Neuronal stem cell (in vitro differentiated cells): ENCODE measurements at regions not wholly inside any gene's neighbourhood (a gene's known extent, or its start where the extent isn't known, plus 50 kb on each side); places are given as distances from the start of the nearest gene placed in this dataset.

Source experiments
- DNase-seq: peaks from one replicate; pipeline ENCODE4 v3.0.0-alpha.2; 2013; ENCODE audit warnings: low spot score
- H2AFZ ChIP-seq: one replicate; pipeline ENCODE4 v1.6.1; 2013; ENCODE audit warnings: mild to moderate bottlenecking, low read length, inconsistent platforms
- H2AK5ac ChIP-seq: 2 replicates; pipeline ENCODE4 v1.6.1; 2013; ENCODE audit warnings: low read depth, mild to moderate bottlenecking, inconsistent platforms, low read length, moderate library complexity, mixed read lengths
- H2BK120ac ChIP-seq: 2 replicates; pipeline ENCODE4 v1.6.1; 2013; ENCODE audit warnings: low read depth, mild to moderate bottlenecking, inconsistent platforms, low read length, moderate library complexity, mixed read lengths
- H2BK12ac ChIP-seq: one replicate; pipeline ENCODE4 v1.6.1; 2013; ENCODE audit warnings: low read length, inconsistent platforms
- H2BK15ac ChIP-seq: 2 replicates; pipeline ENCODE4 v1.6.1; 2013; ENCODE audit warnings: mild to moderate bottlenecking, low read length, inconsistent platforms, mixed read lengths
- H2BK5ac ChIP-seq: one replicate; pipeline ENCODE4 v1.6.1; 2013; ENCODE audit warnings: inconsistent platforms, mild to moderate bottlenecking, low read length, moderate library complexity
- H3K14ac ChIP-seq: one replicate; pipeline ENCODE4 v1.6.1; 2013; ENCODE audit warnings: low read length, inconsistent platforms
- H3K18ac ChIP-seq: 2 replicates; pipeline ENCODE4 v1.6.1; 2013; ENCODE audit warnings: low read length, inconsistent platforms
- H3K23ac ChIP-seq: 2 replicates; pipeline ENCODE4 v1.6.1; 2013; ENCODE audit warnings: low read depth, mild to moderate bottlenecking, mixed read lengths, low read length, inconsistent platforms; ENCODE audit not compliant: poor library complexity
- H3K27ac ChIP-seq: replicated peaks from 3 replicates; pipeline ENCODE4 v1.5.1; 2013; ENCODE audit warnings: low read length, inconsistent platforms
- H3K27me3 ChIP-seq, 3 experiments: 2 replicates each; pipeline ENCODE4 v1.6.1; 2013; ENCODE audit warnings: low read length in 3 of 3, mild to moderate bottlenecking in 2 of 3, inconsistent platforms in 1 of 3, low read depth in 1 of 3, mixed read lengths in 1 of 3, moderate library complexity in 1 of 3; ENCODE audit not compliant: control insufficient read depth in 3 of 3, insufficient read depth in 3 of 3
- H3K36me3 ChIP-seq, 2 donors: replicated peaks in 1 of 2; 2 replicates each; pipeline ENCODE4 v1.6.1; 2013; ENCODE audit warnings: low read length in 2 of 2; ENCODE audit not compliant: control insufficient read depth in 2 of 2, insufficient read depth in 2 of 2
- H3K4ac ChIP-seq: 2 replicates; pipeline ENCODE4 v1.6.1; 2013; ENCODE audit warnings: inconsistent platforms, mild to moderate bottlenecking, low read length, moderate library complexity
- H3K4me1 ChIP-seq, 2 donors: 1 replicate in 1 of 2; 2 replicates in 1 of 2; pipeline ENCODE4 v1.6.1; 2013; ENCODE audit warnings: low read length in 2 of 2, low read depth in 1 of 2; ENCODE audit not compliant: control insufficient read depth in 2 of 2, insufficient read depth in 1 of 2
- H3K4me2 ChIP-seq: one replicate; pipeline ENCODE4 v1.6.1; 2013; ENCODE audit warnings: mild to moderate bottlenecking, low read length, inconsistent platforms; ENCODE audit not compliant: insufficient read depth, poor library complexity, severe bottlenecking
- H3K4me3 ChIP-seq, 2 donors: 2 replicates each; pipeline ENCODE4 v1.5.1; 2013; ENCODE audit warnings: low read length in 2 of 2, mild to moderate bottlenecking in 2 of 2, inconsistent platforms in 1 of 2, moderate library complexity in 1 of 2
- H3K79me1 ChIP-seq: one replicate; pipeline ENCODE4 v1.6.1; 2013; ENCODE audit warnings: low read depth, mild to moderate bottlenecking, inconsistent platforms, low read length, moderate library complexity
- H3K9ac ChIP-seq: one replicate; pipeline ENCODE4 v1.6.1; 2013; ENCODE audit warnings: mild to moderate bottlenecking, low read depth, low read length, inconsistent platforms; ENCODE audit not compliant: poor library complexity
- H3K9me3 ChIP-seq, 2 donors: replicated peaks in 1 of 2; 2 replicates each; pipeline versions ENCODE3 to v1.6.1; 2013; ENCODE audit warnings: low read length in 2 of 2, mild to moderate bottlenecking in 2 of 2, inconsistent platforms in 1 of 2, low read depth in 1 of 2, mixed read lengths in 1 of 2, moderate library complexity in 1 of 2; ENCODE audit not compliant: control insufficient read depth in 2 of 2, insufficient read depth in 1 of 2
- H4K8ac ChIP-seq: one replicate; pipeline ENCODE4 v1.6.1; 2013; ENCODE audit warnings: low read depth, mild to moderate bottlenecking, inconsistent platforms, low read length, moderate library complexity
- H4K91ac ChIP-seq: one replicate; pipeline ENCODE4 v1.6.1; 2013; ENCODE audit warnings: low read length, low read depth, mild to moderate bottlenecking, inconsistent platforms; ENCODE audit not compliant: poor library complexity
- WGBS, 2 donors: extraction: QIAGEN DNeasy Blood & Tissue Kit; methylation state at CpG; one replicate each; pipeline ENCODE4 v1.1.7; 2013; ENCODE audit warnings: missing lambda C conversion rate in 2 of 2, mixed read lengths in 1 of 2; ENCODE audit not compliant: insufficient read length in 2 of 2, insufficient replicate concordance in 1 of 2; ENCODE audit errors: extremely low coverage in 2 of 2; 5-methylcytosine and 5-hydroxymethylcytosine counted together

DNA sequence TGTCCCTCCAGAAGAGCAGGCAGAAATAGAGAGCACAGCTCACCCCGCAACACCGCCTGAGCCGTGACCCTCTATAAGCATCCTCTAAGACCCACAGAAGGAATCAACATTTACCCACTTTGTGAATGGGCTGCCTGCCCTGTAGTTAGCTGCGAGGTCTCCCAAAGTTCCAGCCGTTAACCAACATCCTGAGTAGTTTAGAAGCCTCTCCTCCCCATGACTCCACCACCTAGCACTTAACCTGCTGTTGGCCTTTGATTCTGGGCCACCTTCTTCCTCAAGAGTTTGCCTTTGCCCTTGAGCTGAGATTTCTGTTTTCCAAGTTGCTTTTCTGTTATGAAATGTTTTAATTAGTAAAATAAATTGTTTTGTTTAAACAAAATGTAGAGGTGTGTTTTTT lies 75.8 kb downstream of the NUDT10 start:
- Histone ChIP-seq H4K91ac (no peak overlapping the region), H3K36me3 (no peaks in the 10 kb centered on the region), H3K4me1 (no peaks in the 10 kb centered on the region), H2BK12ac (no peak overlapping the region), H3K23ac (no peak overlapping the region), H3K4me2 (no peak overlapping the region), H3K18ac (no peak overlapping the region), H3K27ac (no peak overlapping the region), H2BK5ac (no peak overlapping the region), H3K14ac (no peak overlapping the region), H3K9me3 (no peaks in the 10 kb centered on the region), H3K27me3 (peaks cover 0 to 3% (median 0%) of the 10 kb centered on the region in 3 experiments), H3K79me1 (no peaks in the 10 kb centered on the region), H4K8ac (no peak overlapping the region), H3K4ac (no peak overlapping the region), H3K9ac (no peak overlapping the region), H2BK15ac (no peak overlapping the region), H3K4me3 (no peak overlapping the region), H2AFZ (no peak overlapping the region), H2AK5ac (no peak overlapping the region), H2BK120ac (no peak overlapping the region)
- DNase-seq: no peak
- WGBS, 2 donors: no CpG with 5 or more reads among the region's 5 CpGs

DNA sequence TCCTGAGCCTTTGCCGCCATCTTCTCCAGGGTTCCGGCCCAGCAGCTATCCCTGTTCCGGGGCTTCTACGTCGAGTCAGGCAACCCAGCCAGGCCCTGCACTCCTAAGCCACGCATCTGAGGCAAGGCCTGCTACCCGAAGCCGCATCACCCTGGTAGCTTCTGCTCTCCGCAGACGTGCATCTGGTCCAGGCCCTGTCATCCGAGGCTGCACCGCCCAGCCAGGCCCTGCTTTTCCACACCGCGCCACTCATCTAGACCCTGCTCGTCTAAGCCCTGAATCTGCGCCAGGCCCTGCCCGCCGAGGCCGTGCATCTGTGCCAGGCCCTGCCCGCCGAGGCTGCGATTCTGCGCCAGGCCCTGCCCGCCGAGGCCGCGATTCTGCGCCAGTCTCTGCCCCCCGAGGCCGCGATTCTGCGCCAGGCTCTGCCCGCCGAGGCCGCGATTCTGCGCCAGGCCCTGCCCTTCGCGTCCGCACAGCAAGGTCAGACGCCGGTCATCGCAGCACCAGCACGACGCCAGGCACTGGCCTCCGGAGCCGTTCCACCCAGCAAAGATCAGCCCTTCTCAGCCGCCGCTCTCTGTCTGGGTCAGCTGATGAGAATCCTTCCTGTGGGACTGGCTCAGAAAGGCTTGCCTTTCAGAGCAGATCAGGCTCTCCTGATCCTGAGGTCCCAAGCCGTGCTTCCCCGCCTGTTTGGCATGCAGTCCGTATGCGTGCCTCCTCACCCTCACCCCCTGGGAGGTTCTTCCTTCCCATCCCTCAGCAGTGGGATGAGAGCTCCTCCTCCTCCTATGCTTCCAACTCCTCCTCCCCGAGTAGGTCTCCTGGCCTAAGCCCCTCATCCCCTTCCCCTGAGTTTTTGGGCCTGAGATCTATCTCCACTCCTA lies 75.1 kb downstream of the NUDT10 start:
- H3K9ac ChIP-seq: no peak overlapping the region
- no peak overlapping the region for H3K14ac ChIP-seq
- H2AK5ac ChIP-seq: no peak overlapping the region
- H4K91ac ChIP-seq: no peak overlapping the region
- no peak overlapping the region for H3K23ac ChIP-seq
- H3K4me3 ChIP-seq: no peak overlapping the region
- no peaks in the 10 kb centered on the region for H3K36me3 ChIP-seq
- no peaks in the 10 kb centered on the region for H3K4me1 ChIP-seq
- H4K8ac ChIP-seq: no peak overlapping the region
- H3K18ac ChIP-seq: no peak overlapping the region
- no peak overlapping the region for H2BK5ac ChIP-seq
- no peak overlapping the region for H2BK15ac ChIP-seq
- no peak overlapping the region for H3K27ac ChIP-seq
- H2AFZ ChIP-seq: no peak overlapping the region
- no peak overlapping the region for H2BK120ac ChIP-seq
- WGBS, 2 donors: no CpG with 5 or more reads among the region's 54 CpGs
- no peak for DNase-seq
- H2BK12ac ChIP-seq: no peak overlapping the region
- H3K27me3 ChIP-seq: peaks cover 0 to 3% (median 0%) of the 10 kb centered on the region in 3 experiments
- no peak overlapping the region for H3K4ac ChIP-seq
- H3K4me2 ChIP-seq: no peak overlapping the region
- H3K79me1 ChIP-seq: no peaks in the 10 kb centered on the region
- no peaks in the 10 kb centered on the region for H3K9me3 ChIP-seq

DNA sequence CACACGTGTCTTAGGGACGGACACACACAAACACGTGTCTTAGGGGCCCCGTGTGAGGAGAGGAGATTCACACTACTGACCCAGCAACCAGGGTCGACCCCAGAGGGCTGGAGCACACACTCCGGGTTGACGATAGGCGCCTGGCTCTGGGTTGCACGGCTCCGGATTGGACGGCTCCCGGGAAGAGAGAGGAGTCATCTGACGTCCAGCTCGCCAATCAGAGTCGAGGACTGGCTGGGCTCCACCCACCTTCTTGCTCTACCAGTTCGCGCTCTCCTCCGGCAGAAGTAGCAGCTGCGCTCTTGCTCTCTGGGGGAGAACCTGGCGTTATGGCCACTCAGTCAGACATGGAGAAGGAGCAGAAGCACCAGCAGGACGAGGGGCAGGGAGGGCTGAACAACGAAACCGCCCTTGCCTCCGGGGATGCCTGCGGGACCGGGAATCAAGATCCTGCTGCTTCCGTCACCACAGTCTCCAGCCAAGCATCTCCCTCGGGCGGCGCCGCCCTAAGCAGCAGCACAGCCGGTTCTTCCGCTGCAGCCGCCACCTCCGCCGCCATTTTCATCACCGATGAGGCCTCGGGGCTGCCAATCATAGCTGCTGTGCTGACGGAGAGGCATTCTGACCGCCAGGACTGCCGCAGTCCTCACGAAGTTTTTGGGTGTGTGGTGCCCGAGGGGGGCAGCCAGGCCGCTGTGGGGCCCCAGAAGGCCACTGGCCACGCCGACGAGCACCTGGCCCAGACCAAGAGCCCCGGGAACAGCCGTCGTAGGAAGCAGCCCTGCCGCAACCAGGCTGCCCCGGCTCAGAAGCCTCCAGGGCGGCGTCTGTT lies 74.3 kb downstream of the NUDT10 start:
- Histone ChIP-seq H3K36me3 (no peaks in the 10 kb centered on the region), H2AFZ (no peak overlapping the region), H4K8ac (no peak overlapping the region), H3K9ac (no peak overlapping the region), H3K18ac (peak overlapping the region; percentile 48), H3K27ac (no peak overlapping the region), H2BK120ac (no peak overlapping the region), H3K4ac (no peak overlapping the region), H2BK5ac (no peak overlapping the region), H4K91ac (no peak overlapping the region), H3K79me1 (no peaks in the 10 kb centered on the region), H3K14ac (no peak overlapping the region), H2BK12ac (no peak overlapping the region), H3K4me3 (no peak overlapping the region), H2AK5ac (no peak overlapping the region), H2BK15ac (no peak overlapping the region), H3K4me2 (no peak overlapping the region), H3K9me3 (no peaks in the 10 kb centered on the region), H3K4me1 (no peaks in the 10 kb centered on the region), H3K23ac (no peak overlapping the region), H3K27me3 (peaks cover 0 to 3% (median 0%) of the 10 kb centered on the region in 3 experiments)
- WGBS, 2 donors: no CpG with 5 or more reads among the region's 54 CpGs
- DNase-seq: no peak

DNA sequence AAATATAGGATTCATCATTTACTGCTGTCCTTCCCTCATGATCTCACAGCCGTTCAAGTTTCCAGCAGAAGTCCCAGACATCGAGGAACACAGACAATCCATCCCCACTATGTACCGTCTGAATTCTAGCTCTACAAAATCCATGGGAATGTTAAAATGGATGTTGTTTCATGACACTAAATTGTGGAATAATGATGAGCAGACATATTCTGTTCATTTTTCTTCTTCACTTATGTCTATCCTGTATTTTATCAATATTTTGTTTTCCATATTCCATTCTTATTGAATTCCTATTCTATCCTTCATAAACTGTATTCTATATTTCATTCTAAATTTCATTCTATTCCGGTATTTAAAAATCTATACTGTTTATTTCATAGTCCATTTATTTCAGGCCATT lies 71.8 kb downstream of the NUDT10 start:
- Histone ChIP-seq H3K4me3 (no peak overlapping the region), H3K27ac (no peak overlapping the region), H3K4me2 (no peak overlapping the region), H3K14ac (no peak overlapping the region), H3K4ac (no peak overlapping the region), H3K4me1 (no peaks in the 10 kb centered on the region), H4K91ac (no peak overlapping the region), H3K9me3 (no peaks in the 10 kb centered on the region), H2AFZ (no peak overlapping the region), H2BK12ac (no peak overlapping the region), H3K79me1 (no peaks in the 10 kb centered on the region), H2AK5ac (no peak overlapping the region), H3K23ac (no peak overlapping the region), H2BK5ac (no peak overlapping the region), H3K36me3 (no peaks in the 10 kb centered on the region), H2BK120ac (no peak overlapping the region), H3K9ac (no peak overlapping the region), H4K8ac (no peak overlapping the region), H3K27me3 (peaks cover 0 to 3% (median 0%) of the 10 kb centered on the region in 3 experiments), H2BK15ac (no peak overlapping the region), H3K18ac (no peak overlapping the region)
- WGBS, 2 donors: no CpG with 5 or more reads among the region's 4 CpGs
- DNase-seq: no peak
